A673 (cell line): ENCODE measurements at regions not wholly inside any gene's neighbourhood (a gene's known extent, or its start where the extent isn't known, plus 50 kb on each side); places are given as distances from the start of the nearest gene placed in this dataset.

Experiments used
- EZH2 ChIP-seq: fragments of 200-600 bp; sonication (generic); IDR thresholded peaks from 2 replicates; pipeline ENCODE4 v1.6.1; 2017; ENCODE audit warnings: borderline replicate concordance, low read depth, mild to moderate bottlenecking, mixed read lengths, antibody characterized with exemption, low read length; ENCODE audit not compliant: poor library complexity, severe bottlenecking
- TF ChIP-seq, protein P1 (sequence below): fragments of 300-800, 200-600 bp; sonication (generic); conservative IDR thresholded peaks from 2 replicates; pipeline ENCODE4 v1.5.1; 2017; ENCODE audit warnings: low read depth, mild to moderate bottlenecking, antibody characterized with exemption, low read length, moderate library complexity, mixed read lengths

DNA sequence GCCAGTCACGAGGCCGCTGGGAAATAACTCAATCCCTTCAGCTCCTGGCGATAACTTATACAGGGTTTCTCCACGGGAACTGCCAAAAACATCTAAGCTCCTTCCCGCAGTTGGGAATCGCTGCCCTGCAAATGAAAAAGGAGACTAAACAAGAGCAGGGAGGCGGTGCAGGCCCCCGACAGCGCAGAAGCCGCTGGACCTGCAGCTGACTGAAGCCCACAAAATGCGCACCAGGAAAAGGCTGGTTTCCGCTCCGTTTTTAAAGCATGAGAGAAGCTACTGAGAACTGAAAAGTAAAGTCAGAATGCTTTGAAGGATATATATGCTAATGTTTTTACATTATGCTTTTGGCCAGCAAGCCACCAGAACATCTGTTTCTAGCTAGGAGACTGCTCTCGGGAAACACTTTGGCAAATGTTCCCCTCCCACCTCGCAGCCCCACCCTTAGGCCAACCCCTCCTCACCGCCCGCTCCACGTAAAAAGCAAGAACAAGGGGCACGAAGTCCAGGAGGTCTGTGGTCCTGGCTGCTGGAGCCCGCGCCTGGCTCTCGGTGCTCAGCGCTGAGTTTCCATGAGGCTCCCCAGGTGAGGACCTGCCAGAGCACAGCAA, 90.5 kb downstream of the SOD2 start:
- TF ChIP-seq, protein P1, sequence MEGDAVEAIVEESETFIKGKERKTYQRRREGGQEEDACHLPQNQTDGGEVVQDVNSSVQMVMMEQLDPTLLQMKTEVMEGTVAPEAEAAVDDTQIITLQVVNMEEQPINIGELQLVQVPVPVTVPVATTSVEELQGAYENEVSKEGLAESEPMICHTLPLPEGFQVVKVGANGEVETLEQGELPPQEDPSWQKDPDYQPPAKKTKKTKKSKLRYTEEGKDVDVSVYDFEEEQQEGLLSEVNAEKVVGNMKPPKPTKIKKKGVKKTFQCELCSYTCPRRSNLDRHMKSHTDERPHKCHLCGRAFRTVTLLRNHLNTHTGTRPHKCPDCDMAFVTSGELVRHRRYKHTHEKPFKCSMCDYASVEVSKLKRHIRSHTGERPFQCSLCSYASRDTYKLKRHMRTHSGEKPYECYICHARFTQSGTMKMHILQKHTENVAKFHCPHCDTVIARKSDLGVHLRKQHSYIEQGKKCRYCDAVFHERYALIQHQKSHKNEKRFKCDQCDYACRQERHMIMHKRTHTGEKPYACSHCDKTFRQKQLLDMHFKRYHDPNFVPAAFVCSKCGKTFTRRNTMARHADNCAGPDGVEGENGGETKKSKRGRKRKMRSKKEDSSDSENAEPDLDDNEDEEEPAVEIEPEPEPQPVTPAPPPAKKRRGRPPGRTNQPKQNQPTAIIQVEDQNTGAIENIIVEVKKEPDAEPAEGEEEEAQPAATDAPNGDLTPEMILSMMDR = no peak
- TF ChIP-seq EZH2 = no peak
